Neuronal stem cell (in vitro differentiated cells): ENCODE measurements at regions not wholly inside any gene's neighbourhood (a gene's known extent, or its start where the extent isn't known, plus 50 kb on each side); places are given as distances from the start of the nearest gene placed in this dataset.
"Not testable (repeated sequence)": the region's sequence is repeated elsewhere in the genome, so short reads cannot be mapped to it uniquely, and the experiment has no call there.

Source experiments
- DNase-seq: peaks from one replicate; pipeline ENCODE4 v3.0.0-alpha.2; 2013; ENCODE audit warnings: low spot score
- H2AFZ ChIP-seq: one replicate; pipeline ENCODE4 v1.6.1; 2013; ENCODE audit warnings: mild to moderate bottlenecking, low read length, inconsistent platforms
- H2AK5ac ChIP-seq: 2 replicates; pipeline ENCODE4 v1.6.1; 2013; ENCODE audit warnings: low read depth, mild to moderate bottlenecking, inconsistent platforms, low read length, moderate library complexity, mixed read lengths
- H2BK120ac ChIP-seq: 2 replicates; pipeline ENCODE4 v1.6.1; 2013; ENCODE audit warnings: low read depth, mild to moderate bottlenecking, inconsistent platforms, low read length, moderate library complexity, mixed read lengths
- H2BK12ac ChIP-seq: one replicate; pipeline ENCODE4 v1.6.1; 2013; ENCODE audit warnings: low read length, inconsistent platforms
- H2BK15ac ChIP-seq: 2 replicates; pipeline ENCODE4 v1.6.1; 2013; ENCODE audit warnings: mild to moderate bottlenecking, low read length, inconsistent platforms, mixed read lengths
- H2BK5ac ChIP-seq: one replicate; pipeline ENCODE4 v1.6.1; 2013; ENCODE audit warnings: inconsistent platforms, mild to moderate bottlenecking, low read length, moderate library complexity
- H3K14ac ChIP-seq: one replicate; pipeline ENCODE4 v1.6.1; 2013; ENCODE audit warnings: low read length, inconsistent platforms
- H3K18ac ChIP-seq: 2 replicates; pipeline ENCODE4 v1.6.1; 2013; ENCODE audit warnings: low read length, inconsistent platforms
- H3K23ac ChIP-seq: 2 replicates; pipeline ENCODE4 v1.6.1; 2013; ENCODE audit warnings: low read depth, mild to moderate bottlenecking, mixed read lengths, low read length, inconsistent platforms; ENCODE audit not compliant: poor library complexity
- H3K27ac ChIP-seq: replicated peaks from 3 replicates; pipeline ENCODE4 v1.5.1; 2013; ENCODE audit warnings: low read length, inconsistent platforms
- H3K27me3 ChIP-seq, 3 experiments: 2 replicates each; pipeline ENCODE4 v1.6.1; 2013; ENCODE audit warnings: low read length in 3 of 3, mild to moderate bottlenecking in 2 of 3, inconsistent platforms in 1 of 3, low read depth in 1 of 3, mixed read lengths in 1 of 3, moderate library complexity in 1 of 3; ENCODE audit not compliant: control insufficient read depth in 3 of 3, insufficient read depth in 3 of 3
- H3K36me3 ChIP-seq, 2 donors: replicated peaks in 1 of 2; 2 replicates each; pipeline ENCODE4 v1.6.1; 2013; ENCODE audit warnings: low read length in 2 of 2; ENCODE audit not compliant: control insufficient read depth in 2 of 2, insufficient read depth in 2 of 2
- H3K4ac ChIP-seq: 2 replicates; pipeline ENCODE4 v1.6.1; 2013; ENCODE audit warnings: inconsistent platforms, mild to moderate bottlenecking, low read length, moderate library complexity
- H3K4me1 ChIP-seq, 2 donors: 1 replicate in 1 of 2; 2 replicates in 1 of 2; pipeline ENCODE4 v1.6.1; 2013; ENCODE audit warnings: low read length in 2 of 2, low read depth in 1 of 2; ENCODE audit not compliant: control insufficient read depth in 2 of 2, insufficient read depth in 1 of 2
- H3K4me2 ChIP-seq: one replicate; pipeline ENCODE4 v1.6.1; 2013; ENCODE audit warnings: mild to moderate bottlenecking, low read length, inconsistent platforms; ENCODE audit not compliant: insufficient read depth, poor library complexity, severe bottlenecking
- H3K4me3 ChIP-seq, 2 donors: 2 replicates each; pipeline ENCODE4 v1.5.1; 2013; ENCODE audit warnings: low read length in 2 of 2, mild to moderate bottlenecking in 2 of 2, inconsistent platforms in 1 of 2, moderate library complexity in 1 of 2
- H3K79me1 ChIP-seq: one replicate; pipeline ENCODE4 v1.6.1; 2013; ENCODE audit warnings: low read depth, mild to moderate bottlenecking, inconsistent platforms, low read length, moderate library complexity
- H3K9ac ChIP-seq: one replicate; pipeline ENCODE4 v1.6.1; 2013; ENCODE audit warnings: mild to moderate bottlenecking, low read depth, low read length, inconsistent platforms; ENCODE audit not compliant: poor library complexity
- H3K9me3 ChIP-seq, 2 donors: replicated peaks in 1 of 2; 2 replicates each; pipeline versions ENCODE3 to v1.6.1; 2013; ENCODE audit warnings: low read length in 2 of 2, mild to moderate bottlenecking in 2 of 2, inconsistent platforms in 1 of 2, low read depth in 1 of 2, mixed read lengths in 1 of 2, moderate library complexity in 1 of 2; ENCODE audit not compliant: control insufficient read depth in 2 of 2, insufficient read depth in 1 of 2
- H4K8ac ChIP-seq: one replicate; pipeline ENCODE4 v1.6.1; 2013; ENCODE audit warnings: low read depth, mild to moderate bottlenecking, inconsistent platforms, low read length, moderate library complexity
- H4K91ac ChIP-seq: one replicate; pipeline ENCODE4 v1.6.1; 2013; ENCODE audit warnings: low read length, low read depth, mild to moderate bottlenecking, inconsistent platforms; ENCODE audit not compliant: poor library complexity
- WGBS, 2 donors: extraction: QIAGEN DNeasy Blood & Tissue Kit; methylation state at CpG; one replicate each; pipeline ENCODE4 v1.1.7; 2013; ENCODE audit warnings: missing lambda C conversion rate in 2 of 2, mixed read lengths in 1 of 2; ENCODE audit not compliant: insufficient read length in 2 of 2, insufficient replicate concordance in 1 of 2; ENCODE audit errors: extremely low coverage in 2 of 2; 5-methylcytosine and 5-hydroxymethylcytosine counted together

DNA sequence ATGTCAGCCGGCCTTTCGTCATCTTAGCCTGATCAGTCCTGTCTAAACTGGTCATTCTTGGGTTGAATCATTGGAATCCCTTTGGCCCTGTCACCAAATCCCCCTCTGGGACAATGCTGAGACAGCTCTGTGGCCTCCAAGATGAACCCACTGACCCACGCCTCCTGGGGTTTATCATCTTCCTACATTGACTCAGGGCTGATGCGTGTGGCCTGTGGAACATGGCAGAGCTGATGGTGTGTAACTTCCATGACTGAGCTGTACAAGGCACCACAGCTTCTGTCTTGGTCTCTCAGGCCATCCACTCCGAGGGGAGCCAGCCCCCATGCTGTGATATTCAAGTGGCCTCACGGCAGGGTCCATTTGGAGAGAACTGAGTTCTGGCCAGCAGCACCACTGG, 150.2 kb downstream of the LAT start:
- WGBS, 2 donors = no CpG with 5 or more reads among the region's 6 CpGs
- not testable (repeated sequence) for H3K27ac ChIP-seq, DNase-seq, H3K4me3 ChIP-seq, H3K23ac ChIP-seq, H4K8ac ChIP-seq, H3K36me3 ChIP-seq, H3K79me1 ChIP-seq, H3K9me3 ChIP-seq, H3K9ac ChIP-seq, H3K18ac ChIP-seq, H3K4me2 ChIP-seq, H2AK5ac ChIP-seq, H3K4me1 ChIP-seq, H2BK12ac ChIP-seq, H3K27me3 ChIP-seq, H2BK5ac ChIP-seq, H2AFZ ChIP-seq, H3K14ac ChIP-seq, H2BK120ac ChIP-seq, H4K91ac ChIP-seq, H2BK15ac ChIP-seq, H3K4ac ChIP-seq

DNA sequence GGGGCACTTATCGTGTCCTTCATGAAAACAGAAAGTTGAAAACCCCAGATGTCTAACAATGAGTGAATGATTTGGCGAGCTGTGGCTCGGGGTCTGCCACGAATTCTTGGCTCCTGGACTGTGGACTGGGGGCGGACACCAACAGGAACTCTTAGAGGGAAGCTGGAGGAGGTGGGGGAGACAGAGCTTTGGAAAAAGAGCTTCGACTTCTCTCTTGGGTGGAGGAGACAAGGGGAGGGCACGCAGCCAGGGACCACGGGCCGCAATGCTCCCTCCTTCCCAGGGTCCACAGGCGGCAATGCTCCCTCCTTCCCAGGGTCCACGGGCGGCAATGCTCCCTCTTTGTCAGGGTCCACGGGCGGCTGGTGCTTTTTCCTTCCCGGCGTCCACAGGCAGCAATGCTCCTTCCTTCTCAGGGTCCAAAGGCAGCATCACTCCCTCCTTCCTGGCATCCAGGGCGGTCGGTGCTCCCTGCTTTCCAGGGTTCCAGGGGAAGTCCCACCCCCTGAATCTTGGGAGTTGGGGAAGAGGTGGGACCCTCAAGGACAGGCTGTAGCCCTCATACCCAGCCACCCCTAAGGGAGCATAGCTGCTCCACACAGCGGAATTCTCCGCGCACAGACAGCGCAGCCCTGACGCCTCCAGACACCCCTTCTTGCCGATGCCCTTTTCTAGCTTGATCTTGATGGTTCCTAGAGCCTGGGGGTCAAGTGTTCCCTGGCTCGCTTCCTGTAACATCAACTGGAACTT, 149.0 kb downstream of the LAT start:
- not testable (repeated sequence) for H3K4ac ChIP-seq, H3K9me3 ChIP-seq, H3K4me1 ChIP-seq, H3K23ac ChIP-seq, H2BK120ac ChIP-seq, H3K18ac ChIP-seq, H2AK5ac ChIP-seq, H2BK15ac ChIP-seq, H3K36me3 ChIP-seq, H4K91ac ChIP-seq, H3K27me3 ChIP-seq, DNase-seq, H4K8ac ChIP-seq, H3K4me2 ChIP-seq, H2AFZ ChIP-seq, H3K79me1 ChIP-seq, H3K14ac ChIP-seq, H3K9ac ChIP-seq, H2BK12ac ChIP-seq, H3K27ac ChIP-seq, H2BK5ac ChIP-seq, H3K4me3 ChIP-seq
- WGBS, 2 donors = no CpG with 5 or more reads among the region's 25 CpGs

DNA sequence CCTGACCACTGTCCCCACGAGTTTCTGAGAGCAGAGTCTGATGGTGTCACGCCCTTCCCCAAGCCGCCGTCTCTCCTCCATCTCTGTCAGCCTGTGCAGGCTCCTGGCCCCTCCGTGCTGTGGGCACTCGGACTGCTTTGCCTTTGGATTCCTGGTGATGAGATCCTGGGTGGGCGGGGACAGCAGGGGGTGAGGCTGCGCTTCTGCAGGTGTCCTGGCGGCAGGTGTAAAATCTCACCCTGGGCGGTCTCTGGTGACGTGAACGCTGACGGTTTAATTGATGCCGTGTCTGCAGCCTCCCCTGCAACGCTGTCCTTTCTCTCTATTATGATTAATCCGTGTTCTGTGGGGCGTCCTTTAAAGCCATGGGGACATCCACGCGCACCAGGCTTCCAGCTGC, 148.0 kb downstream of the LAT start:
- not testable (repeated sequence) for H2BK120ac ChIP-seq, H2AFZ ChIP-seq, H3K23ac ChIP-seq, H3K9ac ChIP-seq, H3K4me2 ChIP-seq, H4K8ac ChIP-seq, H3K4me3 ChIP-seq, H3K4ac ChIP-seq, H3K4me1 ChIP-seq, H3K27ac ChIP-seq, H3K14ac ChIP-seq, DNase-seq, H3K18ac ChIP-seq, H3K36me3 ChIP-seq, H3K9me3 ChIP-seq, H2BK5ac ChIP-seq, H3K79me1 ChIP-seq, H2BK15ac ChIP-seq, H2AK5ac ChIP-seq, H3K27me3 ChIP-seq, H2BK12ac ChIP-seq, H4K91ac ChIP-seq
- no CpG with 5 or more reads among the region's 19 CpGs for WGBS, 2 donors

DNA sequence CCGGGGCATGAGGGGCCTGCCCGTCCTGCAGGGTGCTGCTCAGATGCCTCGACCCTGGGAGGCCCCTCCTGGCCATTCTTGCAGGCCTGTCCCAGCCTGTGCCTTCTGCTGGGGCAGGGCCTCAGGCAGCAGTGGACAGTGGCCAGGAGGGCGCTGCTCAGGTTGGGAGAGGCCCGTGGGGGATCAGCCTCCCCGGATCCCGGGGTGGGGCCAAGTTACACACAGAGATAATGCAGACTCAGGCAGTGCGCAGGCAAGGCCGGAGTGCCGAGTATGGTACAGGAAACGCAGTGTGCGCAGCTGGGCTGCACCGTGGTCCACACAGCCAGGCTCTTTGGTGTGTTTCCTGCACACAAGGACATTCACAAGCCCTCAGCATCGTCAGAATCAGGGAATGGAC, 147.6 kb downstream of the LAT start:
- not testable (repeated sequence) for H2AK5ac ChIP-seq, H3K18ac ChIP-seq, H3K9me3 ChIP-seq, H3K4me2 ChIP-seq, H3K23ac ChIP-seq, H3K4me1 ChIP-seq, H3K79me1 ChIP-seq, H3K27me3 ChIP-seq, H2BK5ac ChIP-seq, H2BK15ac ChIP-seq, H3K14ac ChIP-seq, DNase-seq, H3K9ac ChIP-seq, H4K91ac ChIP-seq, H3K4ac ChIP-seq, H2BK120ac ChIP-seq, H2AFZ ChIP-seq, H3K4me3 ChIP-seq, H3K27ac ChIP-seq, H4K8ac ChIP-seq, H2BK12ac ChIP-seq, H3K36me3 ChIP-seq
- no CpG with 5 or more reads among the region's 14 CpGs for WGBS, 2 donors
